GM12878 (cell line): ENCODE measurements at regions not wholly inside any gene's neighbourhood (a gene's known extent, or its start where the extent isn't known, plus 50 kb on each side); places are given as distances from the start of the nearest gene placed in this dataset.

Experiments
- ATAC-seq: fragments of 200-7000 bp; cut with Tn5 transposase; 3 replicates; pipeline ENCODE4 v1.9.1; 2020; ENCODE audit warnings: mild to moderate bottlenecking, moderate library complexity
- BruUV-seq: library from RNA; stranded (reverse); fragments of 400-500 nt; replicated peaks from 2 replicates; lab custom pipeline; 2021; lab: Mats Ljungman, UMichigan
- CTCF ChIA-PET: fragments of 300-600 bp; sonication (Branson Sonifier 250); formaldehyde crosslinking; extraction: SDS; loops from one replicate; lab custom pipeline; 2021; ENCODE audit warnings: inconsistent platforms; lab: Yijun Ruan, JAX
- POLR2A ChIA-PET: fragments of 350-600 bp; formaldehyde crosslinking; extraction: SDS; loops from one replicate; lab custom pipeline; 2021; ENCODE audit warnings: inconsistent platforms; lab: Charles Lee
- RAD21 ChIA-PET: fragments of 300-600 bp; sonication (Branson Sonifier 250); formaldehyde crosslinking; loops from one replicate; lab custom pipeline; 2023; ENCODE audit warnings: antibody characterized with exemption; ENCODE audit not compliant: unreplicated experiment; lab: Charles Lee
- SMC1A ChIA-PET: fragments of 300-600 bp; sonication (Branson Sonifier 250); formaldehyde crosslinking; loops from one replicate; lab custom pipeline; 2023; ENCODE audit not compliant: unreplicated experiment, uncharacterized antibody; lab: Charles Lee
- DNase-seq: peaks from one replicate; pipeline ENCODE4 v3.0.0-alpha.2; 2011; ENCODE audit warnings: low read depth, low spot score
- FAIRE-seq: peaks from 3 replicates; lab custom pipeline; 2011; peaks lifted over from hg19 to GRCh38; lab: Jason Lieb, UNC
- H2AFZ ChIP-seq: 2 replicates; pipeline ENCODE4 v1.6.0; 2011; ENCODE audit warnings: low read depth, low read length, control low read depth; ENCODE audit not compliant: control insufficient read depth
- H3K27ac ChIP-seq: 2 replicates; pipeline ENCODE4 v1.5.1; 2011; ENCODE audit warnings: control low read depth; ENCODE audit not compliant: control insufficient read depth, insufficient read depth
- H3K27me3 ChIP-seq, 2 experiments: replicated peaks in 1 of 2; 2 replicates each; pipeline versions ENCODE4 v1.6.0 to v1.6.1; 2011; ENCODE audit warnings: low read length in 1 of 2; ENCODE audit not compliant: control insufficient read depth in 2 of 2, insufficient read depth in 2 of 2
- H3K36me3 ChIP-seq, 2 experiments: 2 replicates each; pipeline ENCODE4 v1.5.1; 2011; ENCODE audit warnings: low read length in 1 of 2; ENCODE audit not compliant: control insufficient read depth in 2 of 2, insufficient read depth in 2 of 2
- H3K4me1 ChIP-seq: 2 replicates; pipeline ENCODE4 v1.6.1; 2011; ENCODE audit warnings: mild to moderate bottlenecking, low read length, moderate library complexity, mixed read lengths; ENCODE audit not compliant: control insufficient read depth, insufficient read depth
- H3K4me2 ChIP-seq: 2 replicates; pipeline ENCODE4 v1.6.0; 2011; ENCODE audit warnings: control low read depth; ENCODE audit not compliant: control insufficient read depth, insufficient read depth
- H3K4me3 ChIP-seq: fragments of 200-600 bp; sonication (generic); 2 replicates; pipeline ENCODE4 v1.5.1; 2016
- H3K79me2 ChIP-seq: 2 replicates; pipeline ENCODE4 v1.6.0; 2011; ENCODE audit warnings: low read length; ENCODE audit not compliant: control insufficient read depth, insufficient read depth
- H3K9ac ChIP-seq: 2 replicates; pipeline ENCODE4 v1.8.0; 2011; ENCODE audit warnings: low read length, control low read depth, mixed read lengths; ENCODE audit not compliant: control insufficient read depth, insufficient read depth
- H3K9me3 ChIP-seq: replicated peaks from 3 replicates; pipeline ENCODE4 v1.5.1; 2011; ENCODE audit warnings: mild to moderate bottlenecking, low read length; ENCODE audit not compliant: control insufficient read depth, insufficient read depth
- H4K20me1 ChIP-seq: 2 replicates; pipeline ENCODE4 v1.6.0; 2011; ENCODE audit not compliant: control insufficient read depth, insufficient read depth
- CTCF ChIP-seq, 3 experiments: IDR thresholded peaks in 2 of 3; conservative IDR thresholded peaks in 1 of 3; 2 replicates each; pipeline ENCODE4 v1.5.1; 2011; ENCODE audit warnings: low read depth in 3 of 3, low read length in 3 of 3, mild to moderate bottlenecking in 3 of 3, control low read depth in 2 of 3, moderate library complexity in 2 of 3, inconsistent platforms in 1 of 3, mixed read lengths in 1 of 3; ENCODE audit not compliant: control insufficient read depth in 2 of 3, insufficient read depth in 1 of 3; ENCODE audit errors: extremely low read depth in 1 of 3
- EGR1 ChIP-seq, 2 experiments: IDR thresholded peaks; 1 replicate in 1 of 2; 2 replicates in 1 of 2; pipeline ENCODE4 v1.6.1; 2011 to 2012; ENCODE audit warnings: low read depth in 2 of 2, low read length in 2 of 2, borderline replicate concordance in 1 of 2, mild to moderate bottlenecking in 1 of 2, moderate library complexity in 1 of 2
- ESRRA ChIP-seq: IDR thresholded peaks from 2 replicates; pipeline ENCODE4 v1.6.1; 2012; ENCODE audit warnings: mild to moderate bottlenecking, low read length, improper control_type of control experiment
- ETV6 ChIP-seq, 2 experiments: fragments of 450-650 bp in 1 of 2; IDR thresholded peaks in 1 of 2; conservative IDR thresholded peaks in 1 of 2; 2 replicates each; pipeline ENCODE4 v1.6.1; 2014; ENCODE audit warnings: antibody characterized with exemption in 1 of 2, borderline replicate concordance in 1 of 2, low read depth in 1 of 2, mild to moderate bottlenecking in 1 of 2, moderate library complexity in 1 of 2
- JUND ChIP-seq: IDR thresholded peaks from 2 replicates; pipeline ENCODE4 v1.6.1; 2012; ENCODE audit warnings: low read depth, mild to moderate bottlenecking, low read length, improper control_type of control experiment, moderate library complexity
- KLF5 ChIP-seq: fragments of 450-650 bp; IDR thresholded peaks from 2 replicates; pipeline ENCODE4 v1.6.1; 2014; ENCODE audit warnings: mild to moderate bottlenecking; ENCODE audit not compliant: partially characterized antibody
- SPI1 ChIP-seq: IDR thresholded peaks from 2 replicates; pipeline ENCODE4 v1.6.1; 2011; ENCODE audit warnings: low read depth, mild to moderate bottlenecking, low read length, moderate library complexity, borderline replicate concordance; ENCODE audit not compliant: insufficient read depth
- SUZ12 ChIP-seq: fragments of 200-600 bp; sonication (generic); IDR thresholded peaks from one replicate; pipeline ENCODE4 v1.6.1; 2018; ENCODE audit warnings: antibody characterized with exemption, mild to moderate bottlenecking; ENCODE audit not compliant: unreplicated experiment
- WRNIP1 ChIP-seq: IDR thresholded peaks from 2 replicates; pipeline ENCODE4 v1.6.1; 2011; ENCODE audit warnings: low read depth, low read length, improper control_type of control experiment, borderline replicate concordance
- ZNF207 ChIP-seq: fragments of 450-650 bp; IDR thresholded peaks from 2 replicates; pipeline ENCODE4 v1.6.1; 2014; ENCODE audit warnings: antibody characterized with exemption, mild to moderate bottlenecking, borderline replicate concordance
- WGBS: methylation state at CpG from one replicate; pipeline ENCODE4 v1.1.6; 2016; ENCODE audit warnings: low lambda C conversion rate; ENCODE audit not compliant: insufficient replicate concordance, insufficient coverage; ENCODE audit errors: missing lambda C conversion rate; 5-methylcytosine and 5-hydroxymethylcytosine counted together
- in situ Hi-C: fragments of 300-500 bp; cut with MboI; formaldehyde crosslinking; loops from 9 replicates; pipeline ENCODE4 v1.14.3; 2018; ENCODE audit warnings: mixed read lengths
- intact Hi-C: fragments of 100-400 bp; cut with micrococcal nuclease; formaldehyde crosslinking; loops from one replicate; pipeline ENCODE4 v1.14.2; 2022; ENCODE audit not compliant: unreplicated experiment

GRCh38 chr13:47049276-47049989 is 152.6 kb upstream of the HTR2A start:
- SMC1A ChIA-PET, result no interaction called here
- 42% methylated on average over 4 of the region's 4 CpGs for WGBS
- no peak for TF ChIP-seq ETV6 (conservative IDR thresholded peaks at IDR 0.05 in 1 of 2, IDR thresholded peaks at IDR 0.05 in 1 of 2; ENCODE audit: borderline replicate concordance in 1 of 2, low read depth in 1 of 2)
- TF ChIP-seq KLF5, result no peak
- no peak for TF ChIP-seq ZNF207
- no peak for TF ChIP-seq JUND
- no peak for TF ChIP-seq ESRRA
- no peak for TF ChIP-seq WRNIP1
- TF ChIP-seq SPI1, result no peak
- no peak for TF ChIP-seq SUZ12
- no peak for TF ChIP-seq EGR1 (IDR thresholded peaks at IDR 0.05; ENCODE audit: borderline replicate concordance in 1 of 2, low read depth in 2 of 2, low read length in 2 of 2)
- TF ChIP-seq CTCF (IDR thresholded peaks at IDR 0.05 in 2 of 3, conservative IDR thresholded peaks at IDR 0.05 in 1 of 3; ENCODE audit: control insufficient read depth in 2 of 3, extremely low read depth in 1 of 3, insufficient read depth in 1 of 3, low read depth in 3 of 3, low read length in 3 of 3), result no peak
- H3K4me3 ChIP-seq, result no peak overlapping the region
- in situ Hi-C loops, result no loop called here
- no peak overlapping the region for H3K9ac ChIP-seq
- H3K79me2 ChIP-seq, result no peaks in the 10 kb centered on the region
- DNase-seq (no peak), ATAC-seq (no peak), FAIRE-seq (no peak)
- POLR2A ChIA-PET, result no interaction called here
- H3K9me3 ChIP-seq, result no peaks in the 10 kb centered on the region
- RAD21 ChIA-PET, result no interaction called here
- BruUV-seq, result no TSS peak
- no peak overlapping the region for H3K27ac ChIP-seq
- H3K36me3 ChIP-seq, result no peaks in the 10 kb centered on the region
- no peaks in the 10 kb centered on the region for H3K27me3 ChIP-seq
- no peak overlapping the region for H2AFZ ChIP-seq
- no peaks in the 10 kb centered on the region for H4K20me1 ChIP-seq
- intact Hi-C loops, result no loop called here
- CTCF ChIA-PET, result no interaction called here
- no peak overlapping the region for H3K4me2 ChIP-seq
- no peaks in the 10 kb centered on the region for H3K4me1 ChIP-seq
